Fibroblast of lung (primary cell): ENCODE measurements at regions not wholly inside any gene's neighbourhood (a gene's known extent, or its start where the extent isn't known, plus 50 kb on each side); places are given as distances from the start of the nearest gene placed in this dataset.

Experiments used
- DNase-seq, 2 donors: peaks; one replicate each; pipeline versions ENCODE4 v3.0.0 to v3.0.0-alpha.2; 2010; ENCODE audit warnings: low read depth in 2 of 2
- H2AFZ ChIP-seq: 2 replicates; pipeline ENCODE4 v1.5.1; 2012; ENCODE audit warnings: low read length, control low read depth, inconsistent platforms
- H3K27ac ChIP-seq: 2 replicates; pipeline ENCODE4 v1.5.1; 2011; ENCODE audit warnings: low read length, control low read depth; ENCODE audit not compliant: insufficient read depth
- H3K27me3 ChIP-seq: 2 replicates; pipeline ENCODE4 v1.5.1; 2011; ENCODE audit warnings: mild to moderate bottlenecking, low read length; ENCODE audit not compliant: control insufficient read depth, insufficient read depth
- H3K36me3 ChIP-seq: 2 replicates; pipeline ENCODE4 v1.5.1; 2011; ENCODE audit warnings: low read length; ENCODE audit not compliant: control insufficient read depth, insufficient read depth
- H3K4me1 ChIP-seq: 2 replicates; pipeline ENCODE4 v1.5.1; 2011; ENCODE audit warnings: low read length; ENCODE audit not compliant: control insufficient read depth, insufficient read depth; ENCODE audit errors: extremely low read depth
- H3K4me2 ChIP-seq: 2 replicates; pipeline ENCODE4 v1.5.1; 2011; ENCODE audit warnings: low read length, control low read depth; ENCODE audit not compliant: insufficient read depth; ENCODE audit errors: extremely low read depth
- H3K4me3 ChIP-seq, 4 experiments: fragments of 200-600 bp in 1 of 4; sonication (generic) in 1 of 4; replicated peaks in 1 of 4; 2 replicates each; pipeline ENCODE4 v1.5.1; 2011 to 2016; ENCODE audit warnings: low read length in 4 of 4, low read depth in 3 of 4, mild to moderate bottlenecking in 3 of 4, control low read depth in 2 of 4, inconsistent platforms in 1 of 4, mixed read lengths in 1 of 4; ENCODE audit not compliant: insufficient read depth in 1 of 4; ENCODE audit errors: control extremely low read depth in 1 of 4
- H3K79me2 ChIP-seq: 2 replicates; pipeline ENCODE4 v1.5.1; 2012; ENCODE audit warnings: mild to moderate bottlenecking, low read length, inconsistent platforms; ENCODE audit not compliant: control insufficient read depth, insufficient read depth
- H3K9ac ChIP-seq: 2 replicates; pipeline ENCODE4 v1.5.1; 2011; ENCODE audit warnings: mild to moderate bottlenecking, low read length, control low read depth; ENCODE audit not compliant: insufficient read depth
- H3K9me3 ChIP-seq: 2 replicates; pipeline ENCODE4 v1.5.1; 2012; ENCODE audit warnings: low read depth, low read length; ENCODE audit not compliant: control insufficient read depth, insufficient read depth
- H4K20me1 ChIP-seq: 2 replicates; pipeline ENCODE4 v1.5.1; 2011; ENCODE audit warnings: low read length; ENCODE audit not compliant: control insufficient read depth, insufficient read depth; ENCODE audit errors: extremely low read depth
- EZH2 ChIP-seq: IDR thresholded peaks from 2 replicates; pipeline ENCODE4 v1.5.1; 2012; ENCODE audit warnings: low read length, control low read depth, mild to moderate bottlenecking; ENCODE audit errors: missing control alignments
- TF ChIP-seq, protein P1 (sequence below), 2 donors: IDR thresholded peaks in 1 of 2; conservative IDR thresholded peaks in 1 of 2; 1 replicate in 1 of 2; 2 replicates in 1 of 2; pipeline ENCODE4 v1.5.1; 2011 to 2012; ENCODE audit warnings: low read length in 2 of 2, control low read depth in 1 of 2, inconsistent platforms in 1 of 2, low read depth in 1 of 2, mild to moderate bottlenecking in 1 of 2

DNA sequence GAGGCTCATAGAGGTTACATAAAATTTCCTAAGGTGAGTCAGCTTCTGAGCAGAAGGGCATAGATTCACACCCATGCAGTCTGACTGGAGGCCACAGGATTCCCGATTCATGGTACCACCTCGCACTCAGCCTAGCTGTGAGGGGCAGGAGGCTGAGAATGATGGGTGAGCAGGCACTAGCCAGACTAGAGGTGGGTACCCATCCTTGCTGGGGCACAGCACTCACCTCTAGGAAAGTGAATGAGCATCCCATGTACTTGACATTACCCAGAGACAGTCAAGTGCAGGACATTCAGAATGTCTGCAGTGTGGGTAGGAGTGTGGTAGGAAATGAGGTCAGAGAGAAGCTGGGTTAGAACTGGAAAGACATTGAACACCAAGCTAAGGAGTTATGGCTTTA is 255.5 kb downstream of the CDK5RAP2 start:
- H3K36me3 ChIP-seq, result no peaks in the 10 kb centered on the region
- H3K79me2 ChIP-seq, result no peaks in the 10 kb centered on the region
- H3K27ac ChIP-seq, result no peak overlapping the region
- H3K9ac ChIP-seq, result no peak overlapping the region
- no peaks in the 10 kb centered on the region for H3K9me3 ChIP-seq
- no peak overlapping the region for H3K4me3 ChIP-seq
- H4K20me1 ChIP-seq, result no peaks in the 10 kb centered on the region
- H3K4me1 ChIP-seq, result no peaks in the 10 kb centered on the region
- no peaks in the 10 kb centered on the region for H3K27me3 ChIP-seq
- TF ChIP-seq, protein P1, sequence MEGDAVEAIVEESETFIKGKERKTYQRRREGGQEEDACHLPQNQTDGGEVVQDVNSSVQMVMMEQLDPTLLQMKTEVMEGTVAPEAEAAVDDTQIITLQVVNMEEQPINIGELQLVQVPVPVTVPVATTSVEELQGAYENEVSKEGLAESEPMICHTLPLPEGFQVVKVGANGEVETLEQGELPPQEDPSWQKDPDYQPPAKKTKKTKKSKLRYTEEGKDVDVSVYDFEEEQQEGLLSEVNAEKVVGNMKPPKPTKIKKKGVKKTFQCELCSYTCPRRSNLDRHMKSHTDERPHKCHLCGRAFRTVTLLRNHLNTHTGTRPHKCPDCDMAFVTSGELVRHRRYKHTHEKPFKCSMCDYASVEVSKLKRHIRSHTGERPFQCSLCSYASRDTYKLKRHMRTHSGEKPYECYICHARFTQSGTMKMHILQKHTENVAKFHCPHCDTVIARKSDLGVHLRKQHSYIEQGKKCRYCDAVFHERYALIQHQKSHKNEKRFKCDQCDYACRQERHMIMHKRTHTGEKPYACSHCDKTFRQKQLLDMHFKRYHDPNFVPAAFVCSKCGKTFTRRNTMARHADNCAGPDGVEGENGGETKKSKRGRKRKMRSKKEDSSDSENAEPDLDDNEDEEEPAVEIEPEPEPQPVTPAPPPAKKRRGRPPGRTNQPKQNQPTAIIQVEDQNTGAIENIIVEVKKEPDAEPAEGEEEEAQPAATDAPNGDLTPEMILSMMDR (conservative IDR thresholded peaks at IDR 0.05 in 1 of 2, IDR thresholded peaks at IDR 0.05 in 1 of 2; ENCODE audit: low read depth in 1 of 2, low read length in 2 of 2), result no peak
- TF ChIP-seq EZH2, result no peak
- DNase-seq, result no peak
- H2AFZ ChIP-seq, result no peak overlapping the region
- no peak overlapping the region for H3K4me2 ChIP-seq

DNA sequence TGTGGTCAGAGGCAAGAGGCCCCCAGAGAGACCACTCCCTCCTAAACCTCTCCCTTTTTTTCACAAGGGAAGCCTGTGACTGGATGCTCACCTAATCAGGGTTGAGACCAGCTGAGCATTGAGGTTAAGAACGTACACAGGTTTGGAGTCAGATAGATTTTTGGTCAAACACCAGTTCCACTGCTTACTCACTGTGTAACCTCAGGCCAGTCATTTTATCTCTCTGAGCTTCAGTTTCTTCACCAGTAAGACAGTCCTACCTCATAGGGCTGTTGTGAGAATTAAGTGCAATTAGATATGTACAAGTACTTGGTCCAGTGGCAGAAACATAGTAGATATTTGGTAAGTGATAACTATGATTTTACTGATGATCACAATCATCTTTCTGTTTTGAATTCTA is 256.8 kb downstream of the CDK5RAP2 start:
- no peak for TF ChIP-seq EZH2
- TF ChIP-seq, protein P1 (conservative IDR thresholded peaks at IDR 0.05 in 1 of 2, IDR thresholded peaks at IDR 0.05 in 1 of 2; ENCODE audit: low read depth in 1 of 2, low read length in 2 of 2), result no peak
- no peaks in the 10 kb centered on the region for H3K9me3 ChIP-seq
- no peaks in the 10 kb centered on the region for H3K27me3 ChIP-seq
- H3K79me2 ChIP-seq, result no peaks in the 10 kb centered on the region
- H3K9ac ChIP-seq, result no peak overlapping the region
- no peak overlapping the region for H3K27ac ChIP-seq
- no peak overlapping the region for H3K4me3 ChIP-seq
- no peaks in the 10 kb centered on the region for H3K36me3 ChIP-seq
- H3K4me2 ChIP-seq, result no peak overlapping the region
- H3K4me1 ChIP-seq, result no peaks in the 10 kb centered on the region
- no peak for DNase-seq
- H2AFZ ChIP-seq, result no peak overlapping the region
- no peaks in the 10 kb centered on the region for H4K20me1 ChIP-seq

DNA sequence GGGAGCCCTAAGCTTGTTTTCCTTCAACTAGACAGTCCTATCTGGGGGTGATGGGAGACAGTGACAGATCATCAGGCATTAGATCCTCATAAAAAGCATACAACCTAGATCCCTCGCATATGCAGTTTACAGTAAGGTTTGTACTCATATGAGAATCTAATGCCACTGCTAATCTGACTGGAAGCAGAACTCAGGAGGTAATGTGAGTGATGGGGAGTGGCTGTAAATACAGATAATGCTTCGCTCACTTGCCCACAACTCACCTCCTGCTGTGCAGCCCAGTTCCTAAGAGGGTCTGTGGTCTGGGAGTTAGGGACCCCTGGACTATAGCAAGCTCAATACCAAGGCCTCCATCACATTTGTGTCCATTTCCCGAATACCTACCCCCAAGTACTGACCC is 260.5 kb downstream of the CDK5RAP2 start:
- H2AFZ ChIP-seq, result no peak overlapping the region
- no peak for DNase-seq
- H3K4me2 ChIP-seq, result no peak overlapping the region
- no peaks in the 10 kb centered on the region for H3K9me3 ChIP-seq
- H3K27me3 ChIP-seq, result no peaks in the 10 kb centered on the region
- H3K27ac ChIP-seq, result no peak overlapping the region
- H3K4me1 ChIP-seq, result no peaks in the 10 kb centered on the region
- no peaks in the 10 kb centered on the region for H3K36me3 ChIP-seq
- TF ChIP-seq, protein P1 (conservative IDR thresholded peaks at IDR 0.05 in 1 of 2, IDR thresholded peaks at IDR 0.05 in 1 of 2; ENCODE audit: low read depth in 1 of 2, low read length in 2 of 2), result no peak
- TF ChIP-seq EZH2, result no peak
- no peak overlapping the region for H3K4me3 ChIP-seq
- no peaks in the 10 kb centered on the region for H4K20me1 ChIP-seq
- no peaks in the 10 kb centered on the region for H3K79me2 ChIP-seq
- H3K9ac ChIP-seq, result no peak overlapping the region
